Ishikawa (cell line): ENCODE measurements at regions not wholly inside any gene's neighbourhood (a gene's known extent, or its start where the extent isn't known, plus 50 kb on each side); places are given as distances from the start of the nearest gene placed in this dataset.

Source experiments
- CEBPB ChIP-seq: IDR thresholded peaks from 2 replicates; pipeline ENCODE4 v1.6.1; 2012
- CREB1 ChIP-seq: IDR thresholded peaks from 2 replicates; pipeline ENCODE4 v1.6.1; 2012; ENCODE audit warnings: low read depth
- EGR1 ChIP-seq: IDR thresholded peaks from 2 replicates; pipeline ENCODE4 v1.6.1; 2012
- EP300 ChIP-seq: IDR thresholded peaks from 2 replicates; pipeline ENCODE4 v1.6.1; 2012; ENCODE audit warnings: borderline replicate concordance
- FOXM1 ChIP-seq: IDR thresholded peaks from 2 replicates; pipeline ENCODE4 v1.6.1; 2012; ENCODE audit warnings: low read depth, borderline replicate concordance
- NFIC ChIP-seq: IDR thresholded peaks from 2 replicates; pipeline ENCODE4 v1.6.1; 2012
- RAD21 ChIP-seq: IDR thresholded peaks from 2 replicates; pipeline ENCODE4 v1.6.1; 2012; ENCODE audit warnings: low read depth
- TAF1 ChIP-seq: IDR thresholded peaks from 2 replicates; pipeline ENCODE4 v1.6.1; 2012; ENCODE audit warnings: low read depth, mild to moderate bottlenecking
- TCF12 ChIP-seq: IDR thresholded peaks from 2 replicates; pipeline ENCODE4 v1.6.1; 2012; ENCODE audit warnings: low read depth
- TEAD4 ChIP-seq: IDR thresholded peaks from 2 replicates; pipeline ENCODE4 v1.6.1; 2012
- YY1 ChIP-seq: IDR thresholded peaks from 2 replicates; pipeline ENCODE4 v1.6.1; 2012; ENCODE audit warnings: low read depth
- ZBTB7A ChIP-seq: IDR thresholded peaks from 2 replicates; pipeline ENCODE4 v1.6.1; 2012; ENCODE audit warnings: low read depth
- TF ChIP-seq, protein P1 (sequence below): IDR thresholded peaks from 2 replicates; pipeline ENCODE4 v1.6.1; 2012
- TF ChIP-seq, protein P2 (sequence below): IDR thresholded peaks from 2 replicates; pipeline ENCODE4 v1.6.1; 2012; ENCODE audit warnings: low read depth, mild to moderate bottlenecking
- TF ChIP-seq, protein P3 (sequence below): IDR thresholded peaks from 2 replicates; pipeline ENCODE4 v1.6.1; 2012

DNA sequence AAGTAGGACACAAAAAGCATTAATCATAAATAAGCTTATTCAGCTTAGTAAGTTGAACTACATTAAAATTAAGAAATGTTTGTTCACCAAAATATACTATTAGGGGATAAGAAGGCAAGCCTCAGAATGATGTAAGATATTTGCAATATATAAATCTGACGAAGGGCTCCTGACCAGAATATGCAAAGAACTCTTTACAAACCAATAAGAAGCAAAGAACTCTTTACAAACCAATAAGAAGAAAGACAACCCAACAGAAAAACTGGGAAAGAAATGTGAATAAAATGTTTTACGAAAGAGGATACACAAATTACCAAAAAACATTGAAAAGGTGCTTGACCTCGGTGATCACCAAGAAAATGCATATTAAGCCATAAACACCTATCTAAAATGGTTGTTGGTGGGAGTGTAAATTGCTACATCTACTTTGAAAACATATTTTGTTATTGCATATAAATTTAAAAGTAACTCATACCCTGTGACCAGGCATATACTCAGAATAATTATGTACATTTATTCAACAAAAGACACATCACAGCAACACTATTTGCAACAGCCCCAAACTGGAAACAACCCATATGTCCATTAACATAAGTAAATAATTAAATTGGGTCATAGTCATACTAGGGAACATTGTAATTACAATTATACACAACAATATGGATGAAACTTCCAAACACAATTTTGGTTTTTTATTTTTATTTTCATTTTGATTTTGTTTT lies 83.3 kb upstream of the CTBP2 start:
- TF ChIP-seq NFIC (no peak), TCF12 (no peak), YY1 (no peak), FOXM1 (no peak), ZBTB7A (no peak), EP300 (no peak), TAF1 (no peak), CEBPB (no peak), RAD21 (no peak), TEAD4 (no peak), CREB1 (no peak), EGR1 (no peak)
- TF ChIP-seq, protein P1, sequence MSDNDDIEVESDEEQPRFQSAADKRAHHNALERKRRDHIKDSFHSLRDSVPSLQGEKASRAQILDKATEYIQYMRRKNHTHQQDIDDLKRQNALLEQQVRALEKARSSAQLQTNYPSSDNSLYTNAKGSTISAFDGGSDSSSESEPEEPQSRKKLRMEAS, result no peak
- TF ChIP-seq, protein P2, sequence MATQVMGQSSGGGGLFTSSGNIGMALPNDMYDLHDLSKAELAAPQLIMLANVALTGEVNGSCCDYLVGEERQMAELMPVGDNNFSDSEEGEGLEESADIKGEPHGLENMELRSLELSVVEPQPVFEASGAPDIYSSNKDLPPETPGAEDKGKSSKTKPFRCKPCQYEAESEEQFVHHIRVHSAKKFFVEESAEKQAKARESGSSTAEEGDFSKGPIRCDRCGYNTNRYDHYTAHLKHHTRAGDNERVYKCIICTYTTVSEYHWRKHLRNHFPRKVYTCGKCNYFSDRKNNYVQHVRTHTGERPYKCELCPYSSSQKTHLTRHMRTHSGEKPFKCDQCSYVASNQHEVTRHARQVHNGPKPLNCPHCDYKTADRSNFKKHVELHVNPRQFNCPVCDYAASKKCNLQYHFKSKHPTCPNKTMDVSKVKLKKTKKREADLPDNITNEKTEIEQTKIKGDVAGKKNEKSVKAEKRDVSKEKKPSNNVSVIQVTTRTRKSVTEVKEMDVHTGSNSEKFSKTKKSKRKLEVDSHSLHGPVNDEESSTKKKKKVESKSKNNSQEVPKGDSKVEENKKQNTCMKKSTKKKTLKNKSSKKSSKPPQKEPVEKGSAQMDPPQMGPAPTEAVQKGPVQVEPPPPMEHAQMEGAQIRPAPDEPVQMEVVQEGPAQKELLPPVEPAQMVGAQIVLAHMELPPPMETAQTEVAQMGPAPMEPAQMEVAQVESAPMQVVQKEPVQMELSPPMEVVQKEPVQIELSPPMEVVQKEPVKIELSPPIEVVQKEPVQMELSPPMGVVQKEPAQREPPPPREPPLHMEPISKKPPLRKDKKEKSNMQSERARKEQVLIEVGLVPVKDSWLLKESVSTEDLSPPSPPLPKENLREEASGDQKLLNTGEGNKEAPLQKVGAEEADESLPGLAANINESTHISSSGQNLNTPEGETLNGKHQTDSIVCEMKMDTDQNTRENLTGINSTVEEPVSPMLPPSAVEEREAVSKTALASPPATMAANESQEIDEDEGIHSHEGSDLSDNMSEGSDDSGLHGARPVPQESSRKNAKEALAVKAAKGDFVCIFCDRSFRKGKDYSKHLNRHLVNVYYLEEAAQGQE, result no peak
- TF ChIP-seq, protein P3, sequence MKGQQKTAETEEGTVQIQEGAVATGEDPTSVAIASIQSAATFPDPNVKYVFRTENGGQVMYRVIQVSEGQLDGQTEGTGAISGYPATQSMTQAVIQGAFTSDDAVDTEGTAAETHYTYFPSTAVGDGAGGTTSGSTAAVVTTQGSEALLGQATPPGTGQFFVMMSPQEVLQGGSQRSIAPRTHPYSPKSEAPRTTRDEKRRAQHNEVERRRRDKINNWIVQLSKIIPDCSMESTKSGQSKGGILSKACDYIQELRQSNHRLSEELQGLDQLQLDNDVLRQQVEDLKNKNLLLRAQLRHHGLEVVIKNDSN, result no peak

DNA sequence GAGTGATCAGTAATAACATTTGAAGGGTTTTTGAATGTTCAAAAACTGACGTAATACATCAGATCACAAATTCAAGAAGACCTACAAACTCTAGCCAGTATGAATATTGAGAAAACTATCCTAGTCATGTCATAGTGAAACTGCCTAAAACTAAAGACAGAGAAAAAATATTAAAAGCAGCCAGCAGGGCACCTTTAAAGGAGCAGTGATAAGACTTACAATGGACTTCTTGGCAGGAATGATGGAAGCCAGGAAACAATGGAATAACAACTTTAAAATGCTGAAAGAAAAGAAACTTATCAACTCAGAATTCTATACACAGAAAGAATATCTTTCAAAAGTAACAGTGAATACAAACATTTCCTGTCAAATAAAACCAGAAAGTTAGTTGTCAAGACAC lies 78.3 kb upstream of the CTBP2 start:
- no peak for TF ChIP-seq TAF1
- TF ChIP-seq CEBPB, result no peak
- no peak for TF ChIP-seq FOXM1
- no peak for TF ChIP-seq CREB1
- TF ChIP-seq EP300, result no peak
- TF ChIP-seq ZBTB7A, result no peak
- TF ChIP-seq RAD21, result no peak
- no peak for TF ChIP-seq TCF12

DNA sequence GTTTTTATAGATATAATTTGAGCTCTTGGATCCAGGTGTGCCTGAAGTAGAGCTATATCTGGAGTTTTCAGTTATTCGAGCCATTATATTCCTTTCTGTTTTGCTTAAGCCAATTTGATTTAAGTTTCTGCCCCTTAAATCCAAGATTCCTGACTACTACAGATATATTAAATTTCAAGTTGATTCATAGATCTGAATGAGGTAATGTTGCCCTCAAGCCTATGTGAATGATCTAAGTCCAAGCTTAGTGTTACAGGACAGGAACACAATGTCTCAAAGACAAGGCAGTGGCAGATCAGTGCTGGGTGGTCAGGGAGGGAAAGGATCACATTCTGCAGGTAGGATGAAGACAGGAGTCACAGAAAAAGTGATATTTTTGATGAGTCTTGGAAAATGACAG lies 75.7 kb upstream of the CTBP2 start:
- no peak for TF ChIP-seq TEAD4
- no peak for TF ChIP-seq NFIC
- TF ChIP-seq, protein P3, result no peak

DNA sequence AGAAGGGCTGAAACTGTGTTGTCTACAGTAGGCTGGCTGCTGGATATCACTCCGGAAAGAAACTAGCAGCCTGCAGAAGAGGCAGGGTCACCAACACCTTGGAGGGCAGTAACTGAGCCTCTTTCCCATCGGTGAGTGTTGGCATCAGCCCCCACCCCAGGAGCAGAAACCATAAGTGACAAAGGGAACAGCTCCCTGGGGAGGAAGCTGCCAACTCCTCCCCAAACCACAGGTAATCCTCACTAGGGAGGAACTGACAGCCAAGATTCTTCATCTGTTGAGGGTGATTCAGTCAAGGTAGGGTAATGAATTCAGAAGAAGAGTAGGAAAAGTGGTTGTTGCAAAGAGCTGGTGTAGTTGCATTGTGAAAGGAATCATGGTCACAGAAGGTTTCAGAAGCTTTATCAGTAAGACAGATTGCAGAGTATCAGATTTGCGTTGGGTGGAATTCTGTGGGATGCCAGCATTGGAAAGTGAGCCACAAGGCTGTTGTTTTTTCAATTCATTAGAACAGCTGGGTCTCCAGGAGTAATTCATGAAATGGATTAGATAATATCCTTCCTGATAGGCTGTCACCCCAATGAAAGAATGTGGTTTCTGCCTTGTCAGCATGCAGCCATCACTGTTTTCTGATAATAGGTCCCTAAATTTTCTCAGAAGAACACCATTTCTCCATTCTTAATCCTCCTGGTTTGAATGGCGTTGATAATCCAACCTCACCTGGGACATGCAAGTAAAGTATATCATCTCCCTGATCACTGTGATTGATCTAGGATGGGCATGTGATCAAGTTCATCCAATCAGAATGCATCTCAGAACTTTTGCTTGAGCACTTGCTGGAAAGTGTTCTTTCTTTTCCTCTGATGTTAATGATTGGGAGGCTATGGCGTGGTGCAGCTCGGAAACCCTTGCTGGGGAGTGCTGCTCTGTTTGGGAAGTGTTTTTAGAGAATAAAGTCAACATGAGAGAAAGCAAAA lies 75.0 kb upstream of the CTBP2 start:
- TF ChIP-seq, protein P2, result no peak
- no peak for TF ChIP-seq TEAD4
- TF ChIP-seq, protein P3, result peak; percentile 71
- no peak for TF ChIP-seq TAF1
- no peak for TF ChIP-seq TCF12

DNA sequence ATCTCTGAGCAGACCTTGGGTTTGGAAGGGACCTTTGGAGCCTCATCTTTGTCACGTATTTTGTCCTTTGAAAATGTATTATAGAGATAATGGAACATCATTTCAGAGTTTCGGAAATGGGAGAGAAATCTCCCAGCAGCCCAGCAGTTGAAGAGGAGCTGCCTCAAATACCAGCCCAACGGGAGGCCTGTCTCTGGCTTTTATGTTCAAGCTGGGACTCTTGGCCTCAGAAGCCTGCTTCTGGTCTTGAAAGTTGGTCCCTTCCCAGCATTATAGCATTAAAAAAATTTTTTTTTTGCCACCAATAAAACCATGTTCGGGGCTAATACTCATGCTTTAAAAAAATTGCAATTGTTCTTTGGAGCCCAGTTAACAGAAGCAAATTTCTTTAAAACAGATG lies 73.4 kb upstream of the CTBP2 start:
- TF ChIP-seq EGR1 (no peak), CEBPB (no peak), RAD21 (no peak), TEAD4 (no peak)

DNA sequence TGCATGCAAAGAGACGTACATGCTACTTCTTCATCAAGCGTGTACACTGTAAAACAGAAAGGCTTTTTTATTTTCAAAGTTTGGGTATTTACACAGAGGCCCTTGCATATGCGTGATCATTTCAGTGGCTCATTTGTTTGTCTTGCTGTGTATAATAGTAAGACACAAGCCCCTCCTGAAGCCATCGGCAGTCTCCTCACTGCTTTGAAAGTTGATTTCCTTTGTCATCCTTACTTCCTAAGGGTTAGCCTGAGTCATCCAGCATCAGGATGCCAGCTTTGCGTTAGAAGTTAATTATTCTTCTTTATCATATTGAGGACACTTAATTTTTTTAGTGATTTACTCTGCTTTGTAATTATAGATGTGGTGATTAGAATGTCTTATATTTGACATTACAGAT lies 72.5 kb upstream of the CTBP2 start:
- TF ChIP-seq, protein P3, result no peak
- TF ChIP-seq CREB1 (no peak), YY1 (no peak), ZBTB7A (no peak), NFIC (no peak), TAF1 (no peak), TCF12 (no peak), RAD21 (no peak), EP300 (no peak), TEAD4 (no peak), FOXM1 (no peak), EGR1 (no peak), CEBPB (no peak)
- TF ChIP-seq, protein P1, result no peak
- TF ChIP-seq, protein P2, result no peak
